A673 (cell line): ENCODE measurements at regions not wholly inside any gene's neighbourhood (a gene's known extent, or its start where the extent isn't known, plus 50 kb on each side); places are given as distances from the start of the nearest gene placed in this dataset.

ENCODE experiments used
- CTCF ChIP-seq: fragments of 300-800, 200-600 bp; sonication (generic); conservative IDR thresholded peaks from 2 replicates; pipeline ENCODE4 v1.5.1; 2017; ENCODE audit warnings: low read depth, mild to moderate bottlenecking, antibody characterized with exemption, low read length, moderate library complexity, mixed read lengths
- EZH2 ChIP-seq: fragments of 200-600 bp; sonication (generic); IDR thresholded peaks from 2 replicates; pipeline ENCODE4 v1.6.1; 2017; ENCODE audit warnings: borderline replicate concordance, low read depth, mild to moderate bottlenecking, mixed read lengths, antibody characterized with exemption, low read length; ENCODE audit not compliant: poor library complexity, severe bottlenecking

DNA sequence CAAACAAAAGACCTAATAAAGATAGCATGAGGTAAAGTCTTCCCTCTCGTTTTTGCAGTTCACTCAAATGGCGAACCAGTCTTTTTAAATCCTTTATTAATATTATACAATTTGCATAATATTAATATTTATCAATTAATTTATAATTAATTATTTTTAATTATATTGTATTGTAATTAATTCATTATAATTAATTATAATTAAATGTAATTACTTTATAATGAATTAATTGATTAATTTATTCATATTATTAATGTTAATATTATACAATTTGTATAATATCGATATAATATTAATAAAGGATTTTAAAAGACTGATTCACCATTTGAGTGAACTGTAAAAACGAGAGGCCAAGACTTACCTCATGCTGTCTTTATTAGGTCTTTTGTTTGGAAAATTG is 1045.4 kb upstream of the CADM2 start:
- TF ChIP-seq CTCF: no peak
- no peak for TF ChIP-seq EZH2
